Neural crest cell (in vitro differentiated cells): ENCODE measurements at regions not wholly inside any gene's neighbourhood (a gene's known extent, or its start where the extent isn't known, plus 50 kb on each side); places are given as distances from the start of the nearest gene placed in this dataset.

Experiments used
- DNase-seq: peaks from one replicate; pipeline ENCODE4 v3.0.0; 2021; ENCODE audit warnings: low read depth, mixed read lengths, low spot score
- H3K27ac Mint-ChIP-seq: one replicate; pipeline ENCODE4 v1.8.0; 2021; ENCODE audit warnings: mild to moderate bottlenecking, mixed read lengths; ENCODE audit not compliant: unreplicated experiment
- H3K27me3 Mint-ChIP-seq: 2 replicates; pipeline ENCODE4 v1.8.0; 2021; ENCODE audit warnings: low read depth, mild to moderate bottlenecking, mixed read lengths
- H3K36me3 Mint-ChIP-seq: 2 replicates; pipeline ENCODE4 v1.8.0; 2021; ENCODE audit warnings: low read depth, mild to moderate bottlenecking, mixed read lengths
- H3K4me1 Mint-ChIP-seq: 2 replicates; pipeline ENCODE4 v1.8.0; 2021; ENCODE audit warnings: mixed read lengths
- H3K4me3 Mint-ChIP-seq: one replicate; pipeline ENCODE4 v1.8.0; 2021; ENCODE audit warnings: mild to moderate bottlenecking, mixed read lengths
- H3K9me3 Mint-ChIP-seq: 2 replicates; pipeline ENCODE4 v1.8.0; 2021; ENCODE audit warnings: mixed read lengths
- TF ChIP-seq, protein P1 (sequence below): fragments of 200-600 bp; sonication (generic); conservative IDR thresholded peaks from 2 replicates; pipeline ENCODE4 v1.5.0; 2021; ENCODE audit warnings: antibody characterized with exemption, mild to moderate bottlenecking

GRCh38 chr10:78626471-78626870, 442.3 kb upstream of the ZMIZ1 start:
- Mint-ChIP-seq H3K36me3 (no peaks in the 10 kb centered on the region), H3K4me1 (peaks cover 36% of the 10 kb centered on the region), H3K27ac (peak overlapping the region; percentile 37), H3K27me3 (no peaks in the 10 kb centered on the region), H3K9me3 (no peaks in the 10 kb centered on the region), H3K4me3 (no peak overlapping the region)
- no peak for DNase-seq
- TF ChIP-seq, protein P1, sequence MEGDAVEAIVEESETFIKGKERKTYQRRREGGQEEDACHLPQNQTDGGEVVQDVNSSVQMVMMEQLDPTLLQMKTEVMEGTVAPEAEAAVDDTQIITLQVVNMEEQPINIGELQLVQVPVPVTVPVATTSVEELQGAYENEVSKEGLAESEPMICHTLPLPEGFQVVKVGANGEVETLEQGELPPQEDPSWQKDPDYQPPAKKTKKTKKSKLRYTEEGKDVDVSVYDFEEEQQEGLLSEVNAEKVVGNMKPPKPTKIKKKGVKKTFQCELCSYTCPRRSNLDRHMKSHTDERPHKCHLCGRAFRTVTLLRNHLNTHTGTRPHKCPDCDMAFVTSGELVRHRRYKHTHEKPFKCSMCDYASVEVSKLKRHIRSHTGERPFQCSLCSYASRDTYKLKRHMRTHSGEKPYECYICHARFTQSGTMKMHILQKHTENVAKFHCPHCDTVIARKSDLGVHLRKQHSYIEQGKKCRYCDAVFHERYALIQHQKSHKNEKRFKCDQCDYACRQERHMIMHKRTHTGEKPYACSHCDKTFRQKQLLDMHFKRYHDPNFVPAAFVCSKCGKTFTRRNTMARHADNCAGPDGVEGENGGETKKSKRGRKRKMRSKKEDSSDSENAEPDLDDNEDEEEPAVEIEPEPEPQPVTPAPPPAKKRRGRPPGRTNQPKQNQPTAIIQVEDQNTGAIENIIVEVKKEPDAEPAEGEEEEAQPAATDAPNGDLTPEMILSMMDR, result no peak

DNA sequence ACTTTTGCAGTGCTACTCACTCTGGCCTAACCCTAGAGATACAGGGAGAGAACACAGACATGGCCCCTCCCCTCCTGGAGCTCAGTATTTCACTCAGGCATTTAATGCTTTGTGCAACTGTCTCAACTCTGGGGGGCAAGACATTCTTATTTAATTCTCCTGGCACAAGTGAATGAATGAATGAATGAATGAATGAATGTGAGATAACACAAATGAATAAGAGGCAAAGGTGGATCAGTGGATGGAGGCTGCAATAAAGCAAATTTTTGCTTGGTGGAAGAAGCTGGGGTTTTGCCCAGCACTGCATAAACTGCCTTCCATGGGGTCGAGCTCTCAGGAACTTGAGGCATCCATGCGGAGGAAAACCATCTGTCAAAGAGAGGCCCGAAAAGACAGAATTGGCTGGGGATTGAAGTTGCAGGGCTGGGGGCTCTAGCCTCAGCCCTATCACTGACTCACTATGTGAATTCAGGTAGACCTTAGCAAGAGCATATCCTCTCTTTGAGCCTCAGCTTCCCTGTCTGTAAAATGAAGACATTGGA, 441.4 kb upstream of the ZMIZ1 start:
- H3K4me1 Mint-ChIP-seq, result peaks cover 36% of the 10 kb centered on the region
- TF ChIP-seq, protein P1, result no peak
- no peaks in the 10 kb centered on the region for H3K36me3 Mint-ChIP-seq
- H3K27ac Mint-ChIP-seq, result no peak overlapping the region
- no peak for DNase-seq
- no peaks in the 10 kb centered on the region for H3K9me3 Mint-ChIP-seq
- H3K27me3 Mint-ChIP-seq, result no peaks in the 10 kb centered on the region
- H3K4me3 Mint-ChIP-seq, result no peak overlapping the region

GRCh38 chr10:78628976-78629375, 439.8 kb upstream of the ZMIZ1 start:
- no peaks in the 10 kb centered on the region for H3K27me3 Mint-ChIP-seq
- no peaks in the 10 kb centered on the region for H3K9me3 Mint-ChIP-seq
- TF ChIP-seq, protein P1, result no peak
- DNase-seq, result no peak
- H3K36me3 Mint-ChIP-seq, result no peaks in the 10 kb centered on the region
- peaks cover 25% of the 10 kb centered on the region for H3K4me1 Mint-ChIP-seq
- no peak overlapping the region for H3K4me3 Mint-ChIP-seq
- no peak overlapping the region for H3K27ac Mint-ChIP-seq

GRCh38 chr10:78629773-78630172, 439.0 kb upstream of the ZMIZ1 start:
- Mint-ChIP-seq H3K36me3 (no peaks in the 10 kb centered on the region), H3K4me3 (no peak overlapping the region), H3K4me1 (peaks cover 22% of the 10 kb centered on the region), H3K27ac (no peak overlapping the region), H3K9me3 (no peaks in the 10 kb centered on the region), H3K27me3 (no peaks in the 10 kb centered on the region)
- TF ChIP-seq, protein P1, result no peak
- DNase-seq, result no peak

DNA sequence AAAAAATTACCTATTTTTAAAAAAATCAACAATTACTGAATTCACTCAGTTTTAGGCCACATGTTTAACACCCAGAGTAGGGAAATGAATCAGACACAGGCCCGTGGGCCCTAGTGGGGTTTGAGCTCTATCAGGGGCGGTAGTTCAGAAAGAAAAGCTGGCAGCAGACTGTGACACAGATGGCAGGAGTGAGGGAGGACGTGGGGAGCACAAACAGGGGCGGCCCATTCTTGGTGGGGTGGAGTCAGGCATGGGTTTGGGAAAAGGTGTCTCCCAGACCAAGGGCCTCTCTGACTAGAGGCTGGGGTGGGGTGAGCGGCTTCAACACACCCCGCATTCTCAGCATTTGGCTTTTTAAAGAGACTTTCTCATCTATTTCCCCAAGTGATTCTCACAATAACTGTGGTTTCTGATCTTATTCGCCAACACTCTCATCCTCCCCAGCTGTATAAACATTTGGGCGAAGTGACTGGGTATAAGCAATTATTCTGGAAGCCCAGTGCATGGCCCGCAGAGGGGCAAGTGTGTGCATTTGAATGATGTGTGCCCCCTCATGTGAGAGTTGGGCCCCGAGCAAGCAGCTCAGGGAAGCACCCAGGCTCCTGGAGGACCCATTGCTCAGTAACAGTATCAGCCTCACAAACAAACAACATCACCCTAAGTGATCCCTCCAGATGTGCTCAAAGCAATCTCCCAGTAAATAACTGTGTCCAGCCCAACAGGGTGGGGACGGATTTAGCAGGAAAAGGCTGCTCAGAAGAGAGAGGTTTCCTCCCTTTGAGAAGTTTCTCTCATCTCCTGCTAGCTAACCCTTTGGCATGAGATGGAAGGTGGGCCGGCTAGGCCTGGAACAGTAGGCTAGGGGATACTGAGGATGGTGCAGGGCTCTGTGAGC, 437.6 kb upstream of the ZMIZ1 start:
- Mint-ChIP-seq H3K4me3 (no peak overlapping the region), H3K27ac (no peak overlapping the region), H3K27me3 (no peaks in the 10 kb centered on the region), H3K36me3 (no peaks in the 10 kb centered on the region), H3K4me1 (peaks cover 16% of the 10 kb centered on the region), H3K9me3 (no peaks in the 10 kb centered on the region)
- TF ChIP-seq, protein P1, result no peak
- DNase-seq, result no peak
